PFSK-1 (cell line): ENCODE measurements at regions not wholly inside any gene's neighbourhood (a gene's known extent, or its start where the extent isn't known, plus 50 kb on each side); places are given as distances from the start of the nearest gene placed in this dataset.

Source experiments
- POLR2AphosphoS5 ChIP-seq: IDR thresholded peaks from 2 replicates; pipeline ENCODE4 v1.6.1; 2012; ENCODE audit warnings: low read depth, mild to moderate bottlenecking, control low read depth, low read length, moderate library complexity
- SIN3A ChIP-seq: IDR thresholded peaks from 2 replicates; pipeline ENCODE4 v1.6.1; 2012; ENCODE audit warnings: mild to moderate bottlenecking, low read length, moderate library complexity, borderline replicate concordance; ENCODE audit not compliant: insufficient read depth
- TAF1 ChIP-seq: IDR thresholded peaks from 2 replicates; pipeline ENCODE4 v1.6.1; 2012; ENCODE audit warnings: low read length, control low read depth, borderline replicate concordance; ENCODE audit not compliant: insufficient read depth
- TF ChIP-seq, protein P1 (sequence below), 2 experiments: IDR thresholded peaks; 2 replicates each; pipeline versions ENCODE4 v1.6.1 to v1.8.0; 2011 to 2012; ENCODE audit warnings: low read depth in 2 of 2, low read length in 2 of 2, control low read depth in 1 of 2, inconsistent platforms in 1 of 2, mild to moderate bottlenecking in 1 of 2, moderate library complexity in 1 of 2; ENCODE audit not compliant: insufficient read depth in 1 of 2

- TF ChIP-seq, protein P1, sequence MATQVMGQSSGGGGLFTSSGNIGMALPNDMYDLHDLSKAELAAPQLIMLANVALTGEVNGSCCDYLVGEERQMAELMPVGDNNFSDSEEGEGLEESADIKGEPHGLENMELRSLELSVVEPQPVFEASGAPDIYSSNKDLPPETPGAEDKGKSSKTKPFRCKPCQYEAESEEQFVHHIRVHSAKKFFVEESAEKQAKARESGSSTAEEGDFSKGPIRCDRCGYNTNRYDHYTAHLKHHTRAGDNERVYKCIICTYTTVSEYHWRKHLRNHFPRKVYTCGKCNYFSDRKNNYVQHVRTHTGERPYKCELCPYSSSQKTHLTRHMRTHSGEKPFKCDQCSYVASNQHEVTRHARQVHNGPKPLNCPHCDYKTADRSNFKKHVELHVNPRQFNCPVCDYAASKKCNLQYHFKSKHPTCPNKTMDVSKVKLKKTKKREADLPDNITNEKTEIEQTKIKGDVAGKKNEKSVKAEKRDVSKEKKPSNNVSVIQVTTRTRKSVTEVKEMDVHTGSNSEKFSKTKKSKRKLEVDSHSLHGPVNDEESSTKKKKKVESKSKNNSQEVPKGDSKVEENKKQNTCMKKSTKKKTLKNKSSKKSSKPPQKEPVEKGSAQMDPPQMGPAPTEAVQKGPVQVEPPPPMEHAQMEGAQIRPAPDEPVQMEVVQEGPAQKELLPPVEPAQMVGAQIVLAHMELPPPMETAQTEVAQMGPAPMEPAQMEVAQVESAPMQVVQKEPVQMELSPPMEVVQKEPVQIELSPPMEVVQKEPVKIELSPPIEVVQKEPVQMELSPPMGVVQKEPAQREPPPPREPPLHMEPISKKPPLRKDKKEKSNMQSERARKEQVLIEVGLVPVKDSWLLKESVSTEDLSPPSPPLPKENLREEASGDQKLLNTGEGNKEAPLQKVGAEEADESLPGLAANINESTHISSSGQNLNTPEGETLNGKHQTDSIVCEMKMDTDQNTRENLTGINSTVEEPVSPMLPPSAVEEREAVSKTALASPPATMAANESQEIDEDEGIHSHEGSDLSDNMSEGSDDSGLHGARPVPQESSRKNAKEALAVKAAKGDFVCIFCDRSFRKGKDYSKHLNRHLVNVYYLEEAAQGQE (IDR thresholded peaks at IDR 0.05; ENCODE audit: insufficient read depth in 1 of 2, low read depth in 2 of 2, low read length in 2 of 2), result no peak
- TF ChIP-seq SIN3A (no peak), TAF1 (no peak), POLR2AphosphoS5 (no peak)
Observed at GRCh38 chr3:15955968-15956367, 158.2 kb upstream of the ANKRD28 start.
